ENCODE measurements at regions not wholly inside any gene's neighbourhood (a gene's known extent, or its start where the extent isn't known, plus 50 kb on each side); places are given as distances from the start of the nearest gene placed in this dataset.
"Not testable (repeated sequence)": the region's sequence is repeated elsewhere in the genome, so short reads cannot be mapped to it uniquely, and the experiment has no call there.

- no peak for DNase-seq (ENCODE audit: low read depth)
These were observed 161.3 kb downstream of the KLF13 start for GRCh38 chr15:31487811-31488436.

DNA sequence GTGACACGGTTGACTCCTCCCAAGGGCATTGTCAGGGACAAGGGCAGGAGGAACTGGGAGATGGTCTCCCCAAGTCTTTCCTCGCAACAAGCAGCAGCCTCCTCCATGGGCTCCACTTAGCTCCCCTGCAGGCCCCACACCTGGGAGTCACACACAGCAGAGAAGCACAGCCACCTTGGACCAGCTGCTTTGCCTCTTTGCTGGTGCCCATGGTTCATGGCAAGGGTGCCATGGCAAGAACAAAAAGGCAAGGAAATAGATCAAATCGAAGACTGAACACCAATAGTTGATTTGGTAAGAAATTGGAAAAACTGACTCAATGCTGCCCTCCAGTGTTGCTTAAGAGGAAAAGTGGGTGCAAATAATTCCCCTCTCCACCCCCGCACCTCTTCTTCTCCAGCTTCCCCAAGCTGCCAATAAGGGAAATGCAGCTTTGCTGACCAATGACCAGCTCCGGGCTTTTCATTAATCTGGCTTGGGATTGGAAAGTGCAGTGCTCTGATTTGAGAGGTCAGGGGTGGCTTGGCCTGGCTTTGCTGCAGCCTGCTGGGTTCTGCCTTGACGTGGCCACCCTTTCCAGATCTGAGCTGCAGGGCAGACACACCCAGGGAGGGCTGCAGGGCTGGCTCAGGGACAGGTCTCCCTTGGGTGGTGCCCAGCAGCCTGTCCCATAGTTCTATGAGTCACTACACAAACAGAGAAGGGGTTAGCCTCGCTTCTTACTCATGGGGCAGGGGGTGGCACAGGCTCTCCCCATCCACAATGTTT is 162.0 kb downstream of the KLF13 start:
- DNase-seq (ENCODE audit: low read depth) = no peak

DNA sequence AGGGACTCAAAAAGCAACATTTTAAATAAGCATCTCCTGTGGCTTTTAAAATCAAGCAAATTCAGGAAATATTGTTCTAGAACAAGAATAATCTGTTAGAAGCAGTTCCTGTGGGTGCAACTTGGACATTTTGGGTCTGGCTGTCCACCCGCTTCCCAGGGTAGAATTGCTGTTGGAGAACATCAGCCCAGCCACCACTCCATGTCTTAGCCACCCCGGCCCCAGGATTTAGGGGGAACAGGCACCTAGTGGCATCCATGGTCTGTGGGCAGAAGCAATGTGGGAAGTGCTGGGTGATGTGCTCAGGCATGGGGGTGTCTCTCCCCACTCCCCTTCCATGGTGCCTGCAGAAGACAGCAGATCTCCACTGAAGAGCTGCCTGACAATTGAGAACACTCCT is 162.6 kb downstream of the KLF13 start:
- DNase-seq (ENCODE audit: low read depth) = no peak

DNA sequence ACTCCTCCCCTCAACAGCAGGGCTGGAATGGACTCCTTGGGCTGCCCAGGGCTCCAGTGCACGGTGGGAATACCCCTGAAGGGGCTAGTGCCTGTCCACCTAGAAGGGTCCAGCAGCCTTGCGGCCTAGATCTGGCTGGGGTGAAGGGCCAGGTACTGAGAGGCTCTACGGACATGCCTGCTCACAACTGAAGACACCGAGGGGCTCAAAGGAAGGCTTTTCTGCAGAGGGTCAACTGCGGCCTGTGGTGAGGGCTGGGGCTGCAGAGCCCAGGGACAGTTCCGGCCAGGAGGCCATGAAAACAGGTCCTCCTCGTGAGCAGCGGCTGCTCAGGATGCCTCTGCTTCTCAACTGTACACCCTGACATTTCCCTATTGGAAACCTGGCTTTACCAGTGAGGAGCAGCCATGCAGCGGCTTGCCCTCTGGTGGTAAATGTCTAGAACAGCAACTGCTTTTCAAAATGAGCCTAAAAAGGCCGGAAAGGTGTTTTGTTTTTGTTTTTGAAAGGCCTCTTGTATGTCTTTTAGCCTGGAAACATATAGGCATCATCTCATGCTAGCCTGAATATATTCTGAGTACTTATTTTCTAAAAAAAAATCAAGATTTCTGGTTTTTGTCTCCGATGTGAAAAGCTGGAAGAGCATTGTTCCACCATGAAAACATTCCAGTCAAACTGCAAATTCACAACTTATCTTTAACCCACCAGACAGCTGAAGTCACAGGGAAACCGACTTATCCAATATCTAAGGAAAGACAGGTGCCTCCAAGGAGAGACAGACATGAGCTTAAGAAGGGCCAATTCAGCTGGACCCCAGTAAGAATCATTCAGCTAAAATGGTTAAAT is 163.4 kb downstream of the KLF13 start:
- no peak for DNase-seq (ENCODE audit: low read depth)

DNA sequence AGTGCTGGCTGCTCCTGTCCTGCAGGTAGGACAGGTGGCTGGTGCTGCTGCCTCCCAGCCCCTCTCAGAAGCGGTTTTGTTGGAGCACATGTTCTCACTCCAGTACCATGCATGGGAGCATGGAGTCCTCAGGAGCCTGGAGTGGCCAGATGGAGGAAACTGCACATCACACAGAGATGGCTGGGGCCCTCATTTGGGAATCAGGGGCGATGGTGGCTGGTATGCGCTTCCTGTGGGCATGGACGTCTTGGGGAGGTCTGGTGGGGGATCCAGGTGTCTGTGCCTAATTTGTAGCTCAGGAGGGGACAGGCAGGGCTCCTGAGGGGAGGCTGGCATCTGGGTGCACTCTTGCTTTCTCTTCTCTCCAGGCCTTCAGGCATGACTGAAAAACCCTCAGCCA is 168.2 kb downstream of the KLF13 start:
- DNase-seq (ENCODE audit: low read depth) = no peak

DNA sequence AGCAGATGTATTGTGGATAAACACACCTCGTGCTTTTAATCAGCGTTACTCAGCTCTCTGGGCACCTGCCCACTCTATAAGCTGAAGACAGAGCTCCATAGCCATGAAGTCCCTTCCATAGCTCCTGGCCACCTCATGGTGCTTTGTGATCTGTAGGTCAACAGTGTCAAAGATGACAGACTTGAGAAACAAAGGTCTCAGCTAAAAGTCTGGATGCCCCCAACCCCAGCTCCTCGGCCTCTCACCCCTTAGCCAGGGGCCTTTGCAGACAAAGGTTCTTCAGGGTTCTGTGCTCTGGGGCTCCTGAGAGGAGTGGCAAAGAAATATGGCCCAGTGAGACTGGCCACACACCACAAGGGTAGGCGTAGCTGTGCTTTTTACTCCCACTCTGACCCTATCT is 168.6 kb downstream of the KLF13 start:
- DNase-seq (ENCODE audit: low read depth) = no peak

GRCh38 chr15:31497838-31498237 is 171.2 kb downstream of the KLF13 start:
- no peak for DNase-seq (ENCODE audit: low read depth)

DNA sequence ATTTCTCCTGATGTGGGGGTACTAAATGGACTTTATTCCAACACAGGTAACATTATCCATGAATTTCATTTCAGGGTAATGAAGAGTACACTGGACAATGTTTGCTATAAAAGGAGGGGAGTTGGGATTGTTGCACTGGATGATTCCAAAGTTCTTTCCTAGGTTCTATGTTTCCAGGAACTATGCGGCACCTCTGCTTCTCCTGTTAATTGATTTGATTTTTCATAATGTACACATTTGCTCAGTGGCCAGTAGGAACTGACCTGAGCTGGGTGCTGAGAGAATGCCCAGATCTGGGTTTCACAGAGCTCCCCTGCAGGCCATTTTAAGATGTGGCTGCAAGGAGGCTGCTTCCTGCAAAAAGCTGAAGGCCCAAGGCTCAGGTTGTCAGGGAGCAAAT is 171.7 kb downstream of the KLF13 start:
- no peak for DNase-seq (ENCODE audit: low read depth)

DNA sequence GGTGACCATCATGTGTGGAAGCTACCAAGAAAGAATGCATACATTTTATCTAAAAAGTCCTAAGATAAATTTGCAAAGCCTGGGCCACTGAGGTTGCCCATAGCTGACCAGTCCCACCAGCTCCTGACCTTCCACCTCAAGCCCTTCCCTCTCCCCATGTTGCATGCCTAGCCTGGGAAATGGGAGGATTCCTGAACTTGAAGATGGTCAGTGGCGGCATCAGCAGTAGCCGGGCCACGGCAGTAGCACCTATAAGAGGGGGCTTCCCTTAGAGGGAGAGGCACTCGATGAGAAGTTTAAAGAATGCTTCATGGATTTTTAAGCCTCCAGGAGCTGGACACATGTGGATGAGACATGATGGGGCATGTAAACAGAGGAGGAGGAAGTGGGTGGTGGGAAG is 172.1 kb downstream of the KLF13 start:
- no peak for DNase-seq (ENCODE audit: low read depth)

- DNase-seq (ENCODE audit: low read depth) = no peak
These were observed 172.8 kb downstream of the KLF13 start for GRCh38 chr15:31499236-31499952.

- no peak for DNase-seq (ENCODE audit: low read depth)
These were observed 173.5 kb downstream of the KLF13 start for GRCh38 chr15:31499953-31500765.

DNA sequence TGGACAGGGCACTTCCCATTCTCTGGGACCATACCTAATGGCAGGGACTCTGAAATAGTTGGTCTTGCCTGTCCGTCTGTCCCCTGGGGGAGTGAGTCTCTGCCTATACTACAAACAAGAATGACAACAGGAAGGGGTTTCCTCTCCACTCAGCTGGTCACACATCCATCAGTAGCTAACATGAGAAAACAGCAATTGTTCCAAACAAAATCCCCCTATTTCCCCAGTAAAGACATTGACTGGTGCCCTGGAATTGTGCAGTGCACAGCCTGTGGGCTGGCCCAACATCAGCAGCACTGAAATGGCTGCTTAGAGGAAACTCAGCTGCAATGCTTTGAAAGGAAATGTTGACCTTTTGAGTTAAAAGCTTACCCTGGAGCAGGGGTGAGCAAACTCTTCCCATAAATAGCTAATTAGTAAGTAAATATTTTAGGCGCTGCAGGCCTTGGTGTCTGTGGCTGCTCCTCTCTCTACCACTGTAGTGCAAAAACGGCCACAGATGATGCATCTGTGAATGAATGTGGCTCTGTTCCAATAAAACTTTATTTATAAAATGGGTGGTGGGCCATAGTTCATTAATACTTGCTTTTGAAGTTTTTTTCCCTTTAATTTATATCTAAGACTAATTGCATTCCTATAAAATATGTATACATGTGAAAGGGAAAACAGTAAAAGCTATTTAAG is 174.3 kb downstream of the KLF13 start:
- DNase-seq (ENCODE audit: low read depth) = no peak

GRCh38 chr15:31501536-31502157 is 175.0 kb downstream of the KLF13 start:
- no peak for DNase-seq (ENCODE audit: low read depth)

- DNase-seq (ENCODE audit: low read depth) = no peak
These were observed 176.1 kb downstream of the KLF13 start for GRCh38 chr15:31502541-31503229.

- DNase-seq (ENCODE audit: low read depth) = no peak
These were observed 176.6 kb downstream of the KLF13 start for GRCh38 chr15:31503256-31503655.

DNA sequence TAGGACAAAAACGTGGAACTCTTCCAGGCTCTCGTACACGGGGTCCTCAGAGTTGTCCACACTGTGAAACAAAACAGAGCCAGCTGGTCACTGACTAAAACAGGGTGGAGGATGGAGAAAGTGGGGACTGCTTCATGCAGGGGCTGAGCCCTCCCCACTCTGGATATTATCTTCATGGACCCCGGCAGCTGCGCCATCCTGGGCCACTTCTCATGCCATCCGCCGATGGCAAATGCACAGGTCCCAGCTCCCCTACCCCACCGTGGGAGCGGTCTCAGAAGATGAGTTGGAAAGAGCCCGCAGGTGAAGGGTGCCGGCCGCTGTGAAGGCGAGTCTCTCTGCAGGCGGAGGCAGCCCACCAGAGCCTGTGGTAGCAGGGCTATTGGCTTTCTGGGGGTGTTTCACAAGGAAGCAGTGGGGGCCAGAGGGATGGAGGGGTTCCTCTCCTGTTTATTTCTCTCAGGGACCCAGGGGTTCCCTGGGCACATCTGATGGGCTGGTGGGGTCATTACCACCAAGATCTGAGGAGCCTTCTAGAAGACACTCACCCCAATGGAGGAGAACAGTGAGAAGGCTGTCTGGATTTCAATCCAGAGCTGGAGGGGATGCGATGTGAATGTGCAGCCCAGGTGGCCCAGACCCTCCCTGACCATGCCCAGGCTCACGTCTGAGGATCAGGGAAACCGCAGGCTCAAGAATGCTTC is 177.3 kb downstream of the KLF13 start:
- DNase-seq (ENCODE audit: low read depth) = no peak

GRCh38 chr15:31504462-31504839 is 177.8 kb downstream of the KLF13 start:
- DNase-seq (ENCODE audit: low read depth) = no peak

- DNase-seq (ENCODE audit: low read depth) = not testable (repeated sequence)
These were observed 180.9 kb downstream of the KLF13 start for GRCh38 chr15:31507573-31507972.

DNA sequence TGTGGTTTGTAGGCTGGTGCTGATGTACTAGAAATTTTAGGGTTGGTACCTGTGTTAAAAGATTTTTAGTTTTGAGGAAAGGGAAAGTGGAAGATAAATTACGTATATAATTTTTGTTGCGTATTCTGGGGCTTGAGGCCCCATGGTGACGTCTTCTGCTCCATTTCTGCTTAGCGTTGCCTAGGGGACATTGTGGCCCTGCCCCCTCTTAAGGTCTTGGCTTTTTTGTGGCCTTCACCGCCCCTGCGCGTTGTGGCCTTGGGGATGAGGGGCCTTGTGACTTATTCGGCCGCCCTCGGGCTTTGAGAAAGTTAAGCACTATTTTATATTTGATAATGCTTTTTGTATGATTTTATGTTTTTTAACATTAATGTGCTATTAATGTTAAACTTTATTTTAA is 182.0 kb downstream of the KLF13 start:
- DNase-seq (ENCODE audit: low read depth) = no peak

Measured in stimulated activated CD8-positive, alpha-beta memory T cell treated with anti-CD3 and anti-CD28 coated beads, Interleukin-12 subunit alpha, Interleukin-12 subunit beta, amount 100 ng/mL, for 1 hour (primary cell).